Sigmoid colon (tissue), 4 donors: ENCODE measurements at regions not wholly inside any gene's neighbourhood (a gene's known extent, or its start where the extent isn't known, plus 50 kb on each side); places are given as distances from the start of the nearest gene placed in this dataset.

Experiments used
- CTCF ChIP-seq, 4 experiments: fragments of 450-650 bp in 3 of 4; fragments of 200-600 bp in 1 of 4; IDR thresholded peaks; one replicate each; pipeline ENCODE4 v1.5.1; 2016 to 2019; ENCODE audit warnings: antibody characterized with exemption in 4 of 4, mild to moderate bottlenecking in 3 of 4, moderate library complexity in 2 of 4
- EP300 ChIP-seq, 4 donors: sonication (generic); formaldehyde crosslinking; IDR thresholded peaks; one replicate each; pipeline ENCODE4 v1.6.1; 2017; ENCODE audit warnings: antibody characterized with exemption in 4 of 4
- POLR2A ChIP-seq, 2 donors: fragments of 450-650 bp; IDR thresholded peaks; one replicate each; pipeline ENCODE4 v1.6.1; 2016; ENCODE audit warnings: antibody characterized with exemption in 2 of 2, mild to moderate bottlenecking in 2 of 2, moderate library complexity in 2 of 2

- TF ChIP-seq CTCF (IDR thresholded peaks at IDR 0.05) (no peak), POLR2A (IDR thresholded peaks at IDR 0.05) (no peak), EP300 (IDR thresholded peaks at IDR 0.05) (no peak)
Observed at GRCh38 chr18:47403317-47403716, 151.9 kb upstream of the SKOR2 start.
